Activated B cell treated with CpG ODN at 0.5 μM for 24 hours (primary cell): ENCODE measurements at regions not wholly inside any gene's neighbourhood (a gene's known extent, or its start where the extent isn't known, plus 50 kb on each side); places are given as distances from the start of the nearest gene placed in this dataset.

Experiments
- ATAC-seq: fragments of 200-7000 bp; cut with Tn5 transposase; one replicate; pipeline ENCODE4 v1.10.0; 2021; ENCODE audit warnings: low read depth, mild to moderate bottlenecking, moderate library complexity
- CTCF ChIA-PET: fragments of 350-600 bp; sonication (Branson Sonifier 250); formaldehyde crosslinking; loops from one replicate; lab custom pipeline; 2021; ENCODE audit warnings: antibody characterized with exemption; lab: Charles Lee
- POLR2A ChIA-PET: fragments of 350-600 bp; sonication (Branson Sonifier 250); formaldehyde crosslinking; loops from one replicate; lab custom pipeline; 2021; ENCODE audit warnings: antibody characterized with exemption; lab: Charles Lee
- DNase-seq: peaks from one replicate; pipeline ENCODE4 v3.0.0; 2022
- H3K27ac Mint-ChIP-seq: one replicate; pipeline ENCODE4 v1.8.0; 2020; ENCODE audit warnings: mixed read lengths
- H3K27me3 Mint-ChIP-seq: one replicate; pipeline ENCODE4 v1.8.0; 2021; ENCODE audit warnings: mixed read lengths
- H3K36me3 Mint-ChIP-seq: one replicate; pipeline ENCODE4 v1.8.0; 2021; ENCODE audit warnings: low read depth, mixed read lengths
- H3K4me1 Mint-ChIP-seq: one replicate; pipeline ENCODE4 v1.8.0; 2021; ENCODE audit warnings: mixed read lengths
- H3K4me3 Mint-ChIP-seq: one replicate; pipeline ENCODE4 v1.8.0; 2020; ENCODE audit warnings: mild to moderate bottlenecking, mixed read lengths
- H3K9me3 Mint-ChIP-seq: one replicate; pipeline ENCODE4 v1.8.0; 2020; ENCODE audit warnings: mixed read lengths
- CTCF ChIP-seq: fragments of 200-600 bp; IDR thresholded peaks from one replicate; pipeline ENCODE4 v1.8.0; 2022; ENCODE audit warnings: antibody characterized with exemption, mild to moderate bottlenecking
- intact Hi-C: fragments of 100-400 bp; cut with micrococcal nuclease; formaldehyde crosslinking; loops from one replicate; pipeline ENCODE4 v1.15.1; 2024

DNA sequence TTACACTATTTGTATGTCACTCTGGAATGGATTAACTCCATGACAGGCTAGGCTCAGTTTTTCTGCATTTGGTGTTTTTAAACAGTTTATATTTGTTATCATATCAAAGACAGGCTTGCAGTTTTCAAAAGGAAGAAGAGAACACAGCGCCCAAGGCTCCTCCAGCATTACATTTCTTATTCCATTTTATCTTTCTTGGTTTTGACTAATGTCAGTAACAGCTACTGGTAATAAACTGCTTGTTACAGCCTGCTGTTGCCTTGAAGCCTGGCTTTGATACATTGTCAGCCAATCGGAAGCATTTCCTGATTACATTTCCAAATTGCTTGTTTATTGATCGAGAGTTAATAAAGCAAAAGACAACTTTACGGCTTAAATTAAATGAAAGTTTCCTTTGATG is 166.0 kb upstream of the MDFIC start:
- intact Hi-C loops, result no loop called here
- Mint-ChIP-seq H3K4me3 (no peak overlapping the region), H3K27ac (no peak overlapping the region), H3K9me3 (no peaks in the 10 kb centered on the region), H3K36me3 (no peaks in the 10 kb centered on the region), H3K27me3 (peaks cover 2% of the 10 kb centered on the region), H3K4me1 (no peaks in the 10 kb centered on the region)
- TF ChIP-seq CTCF, result no peak
- POLR2A ChIA-PET, result no interaction called here
- DNase-seq (no peak), ATAC-seq (no peak)
- CTCF ChIA-PET, result no interaction called here

- Mint-ChIP-seq H3K36me3 (no peaks in the 10 kb centered on the region), H3K27ac (no peak overlapping the region), H3K4me1 (no peaks in the 10 kb centered on the region), H3K27me3 (peaks cover 2% of the 10 kb centered on the region), H3K9me3 (no peaks in the 10 kb centered on the region), H3K4me3 (no peak overlapping the region)
- intact Hi-C loops, result no loop called here
- ChIA-PET POLR2A (no interaction called here), CTCF (no interaction called here)
- no peak for DNase-seq
- TF ChIP-seq CTCF, result no peak
- ATAC-seq, result no peak
Observed at GRCh38 chr7:114758661-114759227, 163.2 kb upstream of the MDFIC start.

- no peak for DNase-seq
Observed at GRCh38 chr7:114759347-114760062, 162.4 kb upstream of the MDFIC start.

DNA sequence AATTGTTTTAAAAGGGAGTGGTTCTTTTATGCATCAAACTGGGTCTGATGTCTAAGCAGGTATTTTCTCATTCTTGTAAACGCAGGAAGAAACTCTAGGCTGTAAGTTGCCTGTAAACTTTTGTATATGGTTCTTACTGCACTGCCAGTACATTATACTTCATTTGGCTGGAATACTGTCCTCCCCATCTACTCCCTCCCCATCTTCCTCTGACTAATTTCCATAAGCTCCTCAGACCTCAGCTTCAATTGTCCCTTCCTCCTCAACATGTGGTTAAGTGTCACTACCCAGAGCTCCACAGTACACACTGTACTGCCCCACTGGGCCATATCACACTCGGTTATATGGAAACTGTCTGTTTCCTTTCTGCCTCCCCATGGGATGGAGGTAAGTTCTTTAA is 161.4 kb upstream of the MDFIC start:
- POLR2A ChIA-PET, result no interaction called here
- Mint-ChIP-seq H3K4me3 (no peak overlapping the region), H3K36me3 (no peaks in the 10 kb centered on the region), H3K27me3 (peaks cover 2% of the 10 kb centered on the region), H3K9me3 (no peaks in the 10 kb centered on the region), H3K27ac (no peak overlapping the region), H3K4me1 (no peaks in the 10 kb centered on the region)
- ATAC-seq (no peak), DNase-seq (no peak)
- CTCF ChIA-PET, result no interaction called here
- intact Hi-C loops, result no loop called here
- TF ChIP-seq CTCF, result no peak

More at GRCh38 chr7:114759347-114760062, 162.4 kb upstream of the MDFIC start:
- CTCF ChIA-PET, result no interaction called here
- POLR2A ChIA-PET, result no interaction called here
- Mint-ChIP-seq H3K9me3 (no peaks in the 10 kb centered on the region), H3K27me3 (peaks cover 2% of the 10 kb centered on the region), H3K4me1 (no peaks in the 10 kb centered on the region), H3K36me3 (no peaks in the 10 kb centered on the region), H3K27ac (no peak overlapping the region), H3K4me3 (no peak overlapping the region)
- TF ChIP-seq CTCF, result no peak
- intact Hi-C loops, result no loop called here
- ATAC-seq, result no peak

DNA sequence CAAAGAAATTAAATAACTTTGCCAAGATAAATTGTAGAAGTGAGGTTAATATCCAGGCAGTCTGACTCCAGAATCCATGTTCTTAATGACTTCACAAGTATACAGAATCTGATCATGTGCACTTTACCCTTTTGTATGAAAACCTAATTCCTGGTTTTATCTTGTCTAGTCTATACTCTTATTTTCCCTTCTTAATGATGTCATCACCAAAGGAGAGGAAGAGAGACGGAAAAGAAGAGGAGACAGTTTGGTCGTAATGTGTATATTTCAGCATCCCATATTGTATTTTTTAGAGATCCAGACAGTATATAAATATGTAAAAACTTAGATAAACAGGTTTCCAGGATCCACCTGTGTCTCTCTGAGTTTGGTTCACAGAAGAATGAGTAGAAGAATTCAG is 159.9 kb upstream of the MDFIC start:
- Mint-ChIP-seq H3K27me3 (peaks cover 2% of the 10 kb centered on the region), H3K4me1 (no peaks in the 10 kb centered on the region), H3K36me3 (no peaks in the 10 kb centered on the region), H3K27ac (no peak overlapping the region), H3K9me3 (no peaks in the 10 kb centered on the region), H3K4me3 (no peak overlapping the region)
- CTCF ChIA-PET, result no interaction called here
- TF ChIP-seq CTCF, result no peak
- DNase-seq, result no peak
- POLR2A ChIA-PET, result no interaction called here
- no peak for ATAC-seq
- intact Hi-C loops, result no loop called here
